Heart left ventricle (tissue), 13 donors: ENCODE measurements at regions not wholly inside any gene's neighbourhood (a gene's known extent, or its start where the extent isn't known, plus 50 kb on each side); places are given as distances from the start of the nearest gene placed in this dataset.

Experiments
- CTCF ChIP-seq, 12 donors: fragments of 200-600 bp; sonication (generic) in 4 of 12; IDR thresholded peaks; one replicate each; pipeline versions ENCODE4 v1.5.0 to v1.8.0; 2018 to 2022; ENCODE audit warnings: antibody characterized with exemption in 12 of 12, mild to moderate bottlenecking in 5 of 12
- POLR2A ChIP-seq, 2 donors: fragments of 450-650 bp; IDR thresholded peaks; one replicate each; pipeline ENCODE4 v1.6.1; 2017; ENCODE audit warnings: antibody characterized with exemption in 2 of 2, mild to moderate bottlenecking in 2 of 2, moderate library complexity in 2 of 2
- donor health status: ischemic (EF 13 %, LVEDD 7.1; RV severe dilation, severe dysfunction).
- donor health status: DM: no; HTN: yes; CAD: no.
- donor health status: DM: no; HTN: no; CAD: no.
- donor health status: ischemic (EF 25% LVEDD 6.9; RV normal size, moderate dysfunction).
- donor health status: ischemic (EF 25% LVEDD 5.7; RV mildly dilated, moderate dysfunction).
- donor health status: ischemic (EF 35%, LVEDD 5.7; RV mildly dilated, moderate dysfunction).
- donor health status: nonischemic (EF 11% LVEDD 7.7; RV severe dilation, severe dysfunction).
- donor health status: DM: yes; HTN: yes; CAD: no.
- donor health status: PGD.
- donor health status: ischemic (EF 29% LVEDD 5.4; RV normal size, mild dysfunction).
- donor health status: nonischemic (EF 23%, LVEDD 6.1; RV moderate dilation, normal function).

GRCh38 chr13:81089371-81090157, 748.6 kb upstream of the SPRY2 start:
- no peak for TF ChIP-seq CTCF (IDR thresholded peaks at IDR 0.05)
- TF ChIP-seq POLR2A (IDR thresholded peaks at IDR 0.05): no peak
